Neuron (in vitro differentiated cells): ENCODE measurements at regions not wholly inside any gene's neighbourhood (a gene's known extent, or its start where the extent isn't known, plus 50 kb on each side); places are given as distances from the start of the nearest gene placed in this dataset.
"Not testable (repeated sequence)": the region's sequence is repeated elsewhere in the genome, so short reads cannot be mapped to it uniquely, and the experiment has no call there.

Experiments used
- H2AFZ ChIP-seq: one replicate; pipeline ENCODE4 v1.6.1; 2013; ENCODE audit warnings: low read depth, mild to moderate bottlenecking, inconsistent platforms, low read length, moderate library complexity
- H3K27me3 ChIP-seq: one replicate; pipeline ENCODE4 v1.6.1; 2013; ENCODE audit warnings: low read length; ENCODE audit not compliant: insufficient read depth
- H3K36me3 ChIP-seq: one replicate; pipeline ENCODE4 v1.6.1; 2013; ENCODE audit warnings: low read length; ENCODE audit not compliant: insufficient read depth
- H3K4me1 ChIP-seq: one replicate; pipeline ENCODE4 v1.6.1; 2013; ENCODE audit warnings: low read length; ENCODE audit not compliant: insufficient read depth
- H3K4me3 ChIP-seq: 2 replicates; pipeline ENCODE4 v1.5.1; 2013; ENCODE audit warnings: mild to moderate bottlenecking, low read length, moderate library complexity
- H3K9me3 ChIP-seq: one replicate; pipeline ENCODE4 v1.6.1; 2013; ENCODE audit warnings: low read length

DNA sequence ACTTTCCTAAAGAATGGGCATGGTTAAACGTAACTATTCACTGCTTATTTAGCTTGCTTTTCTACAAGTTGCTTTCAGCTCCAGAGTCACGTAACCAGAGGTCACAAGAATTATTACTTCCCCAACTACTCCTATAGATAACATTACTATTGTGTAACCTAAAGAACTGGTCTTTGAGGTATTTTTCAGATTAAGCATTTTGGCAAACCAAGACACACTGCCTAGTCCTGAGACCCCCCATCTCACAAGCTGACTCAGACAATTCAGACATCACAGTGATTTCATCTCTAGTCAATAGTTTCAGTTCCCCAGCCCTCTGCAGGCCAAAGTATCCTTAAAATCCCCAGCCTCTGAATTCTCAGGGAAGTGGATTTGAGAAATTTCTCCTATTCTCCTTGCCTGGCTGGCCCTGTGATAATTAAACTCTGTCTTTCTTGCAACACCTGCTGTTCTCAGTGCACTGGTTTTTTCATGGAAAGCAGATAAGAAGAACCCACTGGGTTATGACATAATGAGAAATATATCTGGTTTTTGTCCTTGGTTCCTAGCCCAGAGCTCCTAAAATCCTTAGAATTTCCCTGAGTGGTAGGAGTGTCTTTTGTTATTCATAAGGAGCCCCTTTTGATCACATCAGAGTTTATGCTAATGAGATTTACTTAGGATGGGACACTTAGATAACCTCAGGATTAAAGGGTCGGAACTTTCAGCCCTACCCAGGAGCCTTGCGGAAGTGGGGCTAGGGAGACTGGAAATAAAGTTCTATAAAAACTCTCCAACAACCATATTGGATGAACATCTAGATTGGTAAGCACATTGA is 1310.8 kb upstream of the CHAC2 start:
- Histone ChIP-seq H3K4me3 (no peak overlapping the region), H3K9me3 (no peaks in the 10 kb centered on the region), H3K27me3 (no peaks in the 10 kb centered on the region), H2AFZ (no peak overlapping the region), H3K36me3 (no peaks in the 10 kb centered on the region), H3K4me1 (no peaks in the 10 kb centered on the region)

DNA sequence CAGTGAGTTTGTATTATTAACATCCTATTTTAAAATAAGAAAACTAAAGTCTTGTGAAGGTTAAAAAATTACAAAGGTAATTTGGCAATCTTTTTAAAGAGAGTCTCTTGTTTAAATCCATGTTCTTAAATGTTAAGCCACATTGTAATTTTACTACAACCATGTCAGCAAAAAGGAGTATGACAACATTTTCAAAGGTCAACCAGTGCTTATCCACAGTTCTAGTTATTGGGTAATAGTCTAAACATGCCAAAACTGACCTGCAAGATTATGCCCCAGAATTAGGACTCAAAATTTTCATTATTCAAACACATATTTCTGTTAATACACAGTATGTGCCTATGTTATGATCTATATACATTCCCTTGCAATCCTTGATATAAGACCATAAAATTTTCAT is 1312.6 kb upstream of the CHAC2 start:
- Histone ChIP-seq H3K4me1 (no peaks in the 10 kb centered on the region), H2AFZ (no peak overlapping the region), H3K4me3 (no peak overlapping the region), H3K27me3 (no peaks in the 10 kb centered on the region), H3K9me3 (no peaks in the 10 kb centered on the region), H3K36me3 (no peaks in the 10 kb centered on the region)

DNA sequence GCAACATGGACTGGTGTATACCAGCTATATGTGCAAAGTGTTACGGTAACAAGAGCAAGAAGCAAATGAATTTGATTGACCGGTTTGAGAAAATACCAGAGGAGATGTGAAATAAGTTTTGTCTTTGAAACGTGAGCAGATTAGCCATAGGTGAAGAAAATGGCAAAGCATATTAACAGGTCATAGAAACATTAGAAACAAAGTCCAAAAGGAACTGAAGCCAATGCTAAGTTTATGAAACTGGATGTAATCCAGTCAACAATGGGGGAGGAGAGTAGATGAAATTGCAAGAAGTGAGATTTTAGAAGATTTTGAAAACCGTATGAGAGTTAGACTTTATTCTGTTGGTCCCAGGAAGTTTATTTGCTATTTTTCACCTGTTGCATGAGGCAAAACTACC is 1315.4 kb upstream of the CHAC2 start:
- no peak overlapping the region for H2AFZ ChIP-seq
- no peak overlapping the region for H3K4me3 ChIP-seq
- H3K9me3 ChIP-seq = no peaks in the 10 kb centered on the region
- H3K36me3 ChIP-seq = no peaks in the 10 kb centered on the region
- H3K27me3 ChIP-seq = no peaks in the 10 kb centered on the region
- no peaks in the 10 kb centered on the region for H3K4me1 ChIP-seq

DNA sequence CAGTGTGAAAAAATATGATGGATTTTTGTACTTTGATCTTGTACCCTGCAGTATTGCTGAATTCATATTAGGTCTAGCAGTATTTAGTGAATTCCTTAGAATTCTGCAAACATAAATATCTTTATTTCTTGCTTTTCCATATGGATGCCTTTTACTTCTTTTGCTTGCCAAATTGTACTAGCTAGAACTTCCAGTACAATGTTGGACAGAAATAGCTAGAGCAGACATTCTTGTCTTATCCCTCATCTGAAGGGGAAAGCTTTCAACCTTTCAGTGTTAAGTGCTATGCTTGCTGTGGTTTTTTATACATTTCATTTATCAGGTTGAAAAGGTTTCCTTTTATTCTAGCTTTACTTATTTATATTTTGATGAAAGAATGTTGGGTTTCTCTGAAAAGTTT is 1321.9 kb upstream of the CHAC2 start:
- Histone ChIP-seq H3K9me3 (no peaks in the 10 kb centered on the region), H3K27me3 (no peaks in the 10 kb centered on the region), H2AFZ (no peak overlapping the region), H3K4me3 (no peak overlapping the region), H3K36me3 (no peaks in the 10 kb centered on the region), H3K4me1 (no peaks in the 10 kb centered on the region)

DNA sequence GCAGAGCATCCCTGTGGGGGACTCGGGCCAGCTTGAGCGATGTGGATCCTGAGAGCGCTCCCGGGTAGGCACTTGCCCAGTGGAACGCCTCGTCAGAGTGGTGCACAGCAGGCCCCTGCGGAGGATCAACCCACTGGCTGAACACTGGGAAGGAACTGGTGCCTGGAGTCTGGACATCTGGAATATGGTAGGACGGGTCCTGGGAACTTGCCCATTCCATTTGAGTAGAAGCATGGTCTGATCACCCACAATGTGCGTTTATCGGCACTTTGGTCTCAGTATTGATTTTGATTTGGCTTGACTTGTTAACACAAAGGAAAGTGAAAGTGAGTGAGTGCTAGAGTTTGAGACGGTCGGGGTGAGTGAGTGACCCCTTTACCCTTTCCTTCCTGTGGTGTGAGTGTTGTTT is 1336.2 kb upstream of the CHAC2 start:
- Histone ChIP-seq H3K9me3 (no peaks in the 10 kb centered on the region), H3K27me3 (no peaks in the 10 kb centered on the region), H3K36me3 (no peaks in the 10 kb centered on the region), H3K4me1 (no peaks in the 10 kb centered on the region), H2AFZ (no peak overlapping the region), H3K4me3 (no peak overlapping the region)

DNA sequence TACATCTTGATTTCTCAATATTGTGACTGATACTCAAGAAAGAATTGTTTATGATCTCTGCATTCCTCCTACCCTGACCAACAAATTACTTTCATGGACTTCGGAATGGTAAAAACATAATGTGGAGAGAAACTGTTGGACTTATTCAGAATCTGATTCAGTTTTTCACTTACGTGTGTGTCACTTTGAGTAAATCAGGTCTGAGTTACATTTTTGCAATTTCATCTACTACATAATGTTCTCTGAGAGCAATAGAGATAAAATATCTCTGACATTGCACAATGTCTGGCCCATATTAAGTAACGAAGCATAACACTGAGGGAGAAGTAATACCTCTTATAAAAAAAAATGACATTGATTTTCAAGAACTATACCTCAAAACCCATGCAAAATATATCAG is 1337.9 kb upstream of the CHAC2 start:
- H3K4me3 ChIP-seq = no peak overlapping the region
- no peaks in the 10 kb centered on the region for H3K27me3 ChIP-seq
- H3K9me3 ChIP-seq = no peaks in the 10 kb centered on the region

DNA sequence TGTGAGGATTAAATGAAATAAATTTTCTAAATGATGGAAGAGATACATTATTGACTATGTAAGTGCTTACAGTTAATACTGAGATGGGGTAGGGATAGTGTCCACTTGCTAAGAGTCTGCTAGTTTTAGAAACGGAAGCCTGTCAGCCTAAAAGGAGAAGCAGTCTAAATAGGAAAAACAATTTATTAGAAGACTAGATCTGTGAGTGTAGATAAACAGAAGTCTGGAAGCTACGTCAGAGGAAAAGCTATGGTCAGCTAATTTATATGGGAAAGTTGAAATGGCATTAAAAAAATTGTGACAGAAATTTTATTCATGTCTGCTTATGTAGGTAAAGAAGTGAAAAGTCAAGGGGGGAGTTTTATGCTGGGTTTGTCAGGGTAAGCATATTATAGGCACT is 1338.4 kb upstream of the CHAC2 start:
- Histone ChIP-seq H3K9me3 (no peaks in the 10 kb centered on the region), H3K4me3 (no peak overlapping the region), H3K36me3 (no peaks in the 10 kb centered on the region), H2AFZ (no peak overlapping the region), H3K4me1 (no peaks in the 10 kb centered on the region), H3K27me3 (no peaks in the 10 kb centered on the region)

More for the DNA sequence above, 1337.9 kb upstream of the CHAC2 start:
- Histone ChIP-seq H3K36me3 (no peaks in the 10 kb centered on the region), H2AFZ (no peak overlapping the region), H3K4me1 (no peaks in the 10 kb centered on the region)

DNA sequence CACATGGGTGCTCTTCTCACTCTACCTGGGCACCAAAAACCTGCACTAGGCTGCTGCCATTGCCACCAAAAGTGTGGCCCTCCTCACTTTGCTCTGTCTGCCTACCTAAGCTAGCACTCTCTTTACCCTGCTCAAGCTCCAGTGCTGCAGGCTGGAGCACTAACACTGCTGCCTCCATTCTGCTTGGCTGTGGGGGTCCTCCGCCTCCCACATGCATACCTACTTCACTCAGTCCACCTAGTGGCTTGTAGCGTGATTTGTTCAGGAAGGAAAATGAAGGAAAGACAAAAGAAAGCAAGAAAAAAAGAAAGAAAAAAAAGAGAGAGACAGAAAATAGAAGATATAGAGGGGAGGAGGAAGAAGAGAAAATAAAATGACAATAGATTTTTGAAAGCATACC is 1339.4 kb upstream of the CHAC2 start:
- H3K4me3 ChIP-seq = no peak overlapping the region
- H3K9me3 ChIP-seq = no peaks in the 10 kb centered on the region
- H3K36me3 ChIP-seq = no peaks in the 10 kb centered on the region
- no peaks in the 10 kb centered on the region for H3K27me3 ChIP-seq
- no peaks in the 10 kb centered on the region for H3K4me1 ChIP-seq
- H2AFZ ChIP-seq = no peak overlapping the region

DNA sequence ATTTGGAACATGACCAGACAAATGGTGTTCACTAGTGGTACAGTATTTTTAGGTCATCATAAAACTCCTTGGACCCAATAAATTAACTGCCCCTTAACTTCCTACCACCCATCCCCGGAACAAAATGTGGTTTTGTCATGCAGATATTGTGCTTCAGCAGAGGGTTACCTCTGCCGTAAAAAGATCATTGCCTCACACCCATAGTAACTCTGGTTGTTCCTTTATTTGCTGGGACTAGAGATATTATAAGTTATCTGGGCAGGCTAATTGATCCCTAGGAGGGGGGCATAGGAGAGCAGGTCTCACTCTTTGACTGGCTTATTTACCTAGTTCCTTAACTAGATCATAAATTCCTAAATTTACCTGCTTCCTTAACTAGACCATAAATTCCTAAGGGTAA is 1343.9 kb upstream of the CHAC2 start:
- no peaks in the 10 kb centered on the region for H3K36me3 ChIP-seq
- no peaks in the 10 kb centered on the region for H3K9me3 ChIP-seq
- H2AFZ ChIP-seq = no peak overlapping the region
- H3K27me3 ChIP-seq = no peaks in the 10 kb centered on the region
- no peak overlapping the region for H3K4me3 ChIP-seq
- no peaks in the 10 kb centered on the region for H3K4me1 ChIP-seq

DNA sequence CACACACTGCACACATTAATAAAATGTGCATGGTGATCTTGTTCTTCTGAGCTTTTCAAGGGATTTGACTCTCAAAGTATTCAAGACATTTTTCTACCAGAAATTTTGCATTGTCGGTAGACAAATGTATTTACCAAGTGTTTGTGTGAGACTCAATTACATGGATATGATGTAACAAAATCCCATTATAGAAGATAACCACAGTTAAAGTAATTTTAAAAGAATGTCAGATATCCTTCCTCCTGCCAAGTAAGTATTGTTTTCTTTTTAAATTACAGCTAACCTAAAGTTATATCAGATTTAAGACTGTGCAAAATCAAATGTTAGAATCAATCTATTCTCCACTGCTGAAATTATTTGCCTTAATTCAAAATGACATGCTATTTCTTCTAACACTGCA is 1344.5 kb upstream of the CHAC2 start:
- H3K4me3 ChIP-seq = no peak overlapping the region
- H3K9me3 ChIP-seq = no peaks in the 10 kb centered on the region
- no peaks in the 10 kb centered on the region for H3K27me3 ChIP-seq
- H2AFZ ChIP-seq = no peak overlapping the region
- no peaks in the 10 kb centered on the region for H3K4me1 ChIP-seq
- no peaks in the 10 kb centered on the region for H3K36me3 ChIP-seq

DNA sequence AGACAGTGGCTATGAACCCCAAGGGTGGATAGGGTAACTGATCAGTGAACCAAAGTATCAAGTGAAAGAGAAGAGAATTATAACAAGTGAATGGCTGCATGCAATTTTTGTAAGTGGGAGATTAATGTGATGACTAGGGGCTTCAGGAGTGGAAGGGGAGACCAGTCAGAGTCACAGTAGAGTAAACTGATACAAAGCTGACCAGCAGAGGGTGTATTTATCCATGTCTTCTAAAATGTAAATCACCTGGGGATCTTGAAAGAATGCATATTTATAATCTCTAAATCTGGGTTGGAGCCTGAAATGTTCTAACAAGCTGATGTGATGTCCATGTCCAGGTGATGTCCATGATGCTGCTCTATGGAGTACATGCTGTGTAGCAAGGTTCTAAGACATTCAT is 1351.3 kb upstream of the CHAC2 start:
- H3K27me3 ChIP-seq = no peaks in the 10 kb centered on the region
- H2AFZ ChIP-seq = no peak overlapping the region
- H3K4me1 ChIP-seq = no peaks in the 10 kb centered on the region
- H3K9me3 ChIP-seq = no peaks in the 10 kb centered on the region
- H3K4me3 ChIP-seq = no peak overlapping the region
- H3K36me3 ChIP-seq = no peaks in the 10 kb centered on the region

DNA sequence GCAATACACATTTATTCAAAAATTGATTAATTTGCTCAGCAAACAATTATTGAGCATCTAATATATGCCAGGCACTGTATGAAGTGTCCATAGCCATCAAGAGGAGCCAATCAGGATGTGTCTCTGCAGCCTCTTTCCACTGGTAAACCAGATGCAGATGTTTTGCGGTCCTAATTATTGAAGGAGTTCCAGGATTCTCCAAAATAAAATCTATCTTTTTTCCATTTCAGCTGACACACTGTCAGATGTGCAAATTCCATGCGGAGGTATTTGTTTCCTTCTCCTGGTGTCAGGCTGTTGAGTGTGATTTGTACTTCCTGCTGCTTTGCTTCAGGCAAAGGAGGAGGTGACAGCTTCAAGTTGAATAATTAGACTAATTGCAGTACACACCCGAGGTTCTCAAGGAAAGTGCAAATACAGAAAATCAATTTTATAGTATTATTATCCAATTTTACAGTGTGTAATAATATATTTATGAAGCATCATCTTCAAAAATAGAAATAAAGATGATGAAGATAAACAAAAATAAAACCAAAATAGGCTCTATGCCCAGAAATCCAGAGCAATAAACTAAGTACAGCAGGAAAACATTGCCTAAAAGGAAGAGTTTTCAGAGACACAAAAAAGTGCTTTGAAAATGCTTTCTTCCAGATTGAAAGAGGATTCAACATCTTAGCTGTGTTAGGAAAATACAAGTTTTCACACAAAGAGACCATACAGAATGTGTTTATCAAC is 1352.9 kb upstream of the CHAC2 start:
- H3K36me3 ChIP-seq = no peaks in the 10 kb centered on the region
- H3K4me3 ChIP-seq = no peak overlapping the region
- no peak overlapping the region for H2AFZ ChIP-seq
- no peaks in the 10 kb centered on the region for H3K27me3 ChIP-seq
- no peaks in the 10 kb centered on the region for H3K9me3 ChIP-seq
- no peaks in the 10 kb centered on the region for H3K4me1 ChIP-seq

DNA sequence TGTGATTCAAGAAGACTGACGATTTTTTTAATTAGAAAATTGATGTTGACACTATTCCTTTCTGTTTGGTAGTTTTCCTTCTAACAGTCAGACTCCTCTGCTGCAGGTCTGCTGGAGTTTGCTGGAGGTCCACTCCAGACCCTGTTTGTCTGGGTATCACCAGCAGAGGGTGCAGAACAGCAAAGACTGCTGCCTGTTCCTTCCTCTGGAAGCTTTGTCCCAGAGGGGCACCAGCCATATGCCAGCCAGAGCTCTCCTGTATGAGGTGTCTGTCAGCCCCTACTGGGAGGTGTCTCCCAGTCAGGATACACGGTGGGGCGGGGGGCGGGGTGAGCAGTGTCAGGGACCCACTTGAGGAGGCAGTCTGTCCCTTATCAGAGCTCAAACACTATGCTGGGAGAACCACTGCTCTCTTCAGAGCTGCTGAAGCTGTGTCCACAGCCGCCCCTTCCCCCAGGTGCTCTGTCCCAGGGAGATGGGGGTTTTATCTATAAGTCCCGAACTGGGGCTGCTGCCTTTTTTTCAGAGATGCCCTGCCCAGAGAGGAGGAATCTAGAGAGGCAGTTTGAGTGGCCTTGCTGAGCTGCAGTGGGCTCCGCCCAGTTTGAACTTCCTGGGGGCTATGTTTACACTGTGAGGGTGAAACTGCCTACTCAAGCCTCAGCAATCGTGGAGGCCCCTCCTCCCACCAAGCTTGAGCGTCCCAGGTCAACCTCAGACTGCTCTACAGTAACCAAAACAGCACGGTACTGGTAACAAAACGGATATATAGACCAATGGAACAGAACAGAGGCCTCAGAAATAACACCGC is 1358.1 kb upstream of the CHAC2 start:
- not testable (repeated sequence) for H3K4me3 ChIP-seq, H3K9me3 ChIP-seq, H3K4me1 ChIP-seq, H2AFZ ChIP-seq, H3K27me3 ChIP-seq, H3K36me3 ChIP-seq
